ENCODE measurements at regions not wholly inside any gene's neighbourhood (a gene's known extent, or its start where the extent isn't known, plus 50 kb on each side); places are given as distances from the start of the nearest gene placed in this dataset.

- TF ChIP-seq, protein P1, sequence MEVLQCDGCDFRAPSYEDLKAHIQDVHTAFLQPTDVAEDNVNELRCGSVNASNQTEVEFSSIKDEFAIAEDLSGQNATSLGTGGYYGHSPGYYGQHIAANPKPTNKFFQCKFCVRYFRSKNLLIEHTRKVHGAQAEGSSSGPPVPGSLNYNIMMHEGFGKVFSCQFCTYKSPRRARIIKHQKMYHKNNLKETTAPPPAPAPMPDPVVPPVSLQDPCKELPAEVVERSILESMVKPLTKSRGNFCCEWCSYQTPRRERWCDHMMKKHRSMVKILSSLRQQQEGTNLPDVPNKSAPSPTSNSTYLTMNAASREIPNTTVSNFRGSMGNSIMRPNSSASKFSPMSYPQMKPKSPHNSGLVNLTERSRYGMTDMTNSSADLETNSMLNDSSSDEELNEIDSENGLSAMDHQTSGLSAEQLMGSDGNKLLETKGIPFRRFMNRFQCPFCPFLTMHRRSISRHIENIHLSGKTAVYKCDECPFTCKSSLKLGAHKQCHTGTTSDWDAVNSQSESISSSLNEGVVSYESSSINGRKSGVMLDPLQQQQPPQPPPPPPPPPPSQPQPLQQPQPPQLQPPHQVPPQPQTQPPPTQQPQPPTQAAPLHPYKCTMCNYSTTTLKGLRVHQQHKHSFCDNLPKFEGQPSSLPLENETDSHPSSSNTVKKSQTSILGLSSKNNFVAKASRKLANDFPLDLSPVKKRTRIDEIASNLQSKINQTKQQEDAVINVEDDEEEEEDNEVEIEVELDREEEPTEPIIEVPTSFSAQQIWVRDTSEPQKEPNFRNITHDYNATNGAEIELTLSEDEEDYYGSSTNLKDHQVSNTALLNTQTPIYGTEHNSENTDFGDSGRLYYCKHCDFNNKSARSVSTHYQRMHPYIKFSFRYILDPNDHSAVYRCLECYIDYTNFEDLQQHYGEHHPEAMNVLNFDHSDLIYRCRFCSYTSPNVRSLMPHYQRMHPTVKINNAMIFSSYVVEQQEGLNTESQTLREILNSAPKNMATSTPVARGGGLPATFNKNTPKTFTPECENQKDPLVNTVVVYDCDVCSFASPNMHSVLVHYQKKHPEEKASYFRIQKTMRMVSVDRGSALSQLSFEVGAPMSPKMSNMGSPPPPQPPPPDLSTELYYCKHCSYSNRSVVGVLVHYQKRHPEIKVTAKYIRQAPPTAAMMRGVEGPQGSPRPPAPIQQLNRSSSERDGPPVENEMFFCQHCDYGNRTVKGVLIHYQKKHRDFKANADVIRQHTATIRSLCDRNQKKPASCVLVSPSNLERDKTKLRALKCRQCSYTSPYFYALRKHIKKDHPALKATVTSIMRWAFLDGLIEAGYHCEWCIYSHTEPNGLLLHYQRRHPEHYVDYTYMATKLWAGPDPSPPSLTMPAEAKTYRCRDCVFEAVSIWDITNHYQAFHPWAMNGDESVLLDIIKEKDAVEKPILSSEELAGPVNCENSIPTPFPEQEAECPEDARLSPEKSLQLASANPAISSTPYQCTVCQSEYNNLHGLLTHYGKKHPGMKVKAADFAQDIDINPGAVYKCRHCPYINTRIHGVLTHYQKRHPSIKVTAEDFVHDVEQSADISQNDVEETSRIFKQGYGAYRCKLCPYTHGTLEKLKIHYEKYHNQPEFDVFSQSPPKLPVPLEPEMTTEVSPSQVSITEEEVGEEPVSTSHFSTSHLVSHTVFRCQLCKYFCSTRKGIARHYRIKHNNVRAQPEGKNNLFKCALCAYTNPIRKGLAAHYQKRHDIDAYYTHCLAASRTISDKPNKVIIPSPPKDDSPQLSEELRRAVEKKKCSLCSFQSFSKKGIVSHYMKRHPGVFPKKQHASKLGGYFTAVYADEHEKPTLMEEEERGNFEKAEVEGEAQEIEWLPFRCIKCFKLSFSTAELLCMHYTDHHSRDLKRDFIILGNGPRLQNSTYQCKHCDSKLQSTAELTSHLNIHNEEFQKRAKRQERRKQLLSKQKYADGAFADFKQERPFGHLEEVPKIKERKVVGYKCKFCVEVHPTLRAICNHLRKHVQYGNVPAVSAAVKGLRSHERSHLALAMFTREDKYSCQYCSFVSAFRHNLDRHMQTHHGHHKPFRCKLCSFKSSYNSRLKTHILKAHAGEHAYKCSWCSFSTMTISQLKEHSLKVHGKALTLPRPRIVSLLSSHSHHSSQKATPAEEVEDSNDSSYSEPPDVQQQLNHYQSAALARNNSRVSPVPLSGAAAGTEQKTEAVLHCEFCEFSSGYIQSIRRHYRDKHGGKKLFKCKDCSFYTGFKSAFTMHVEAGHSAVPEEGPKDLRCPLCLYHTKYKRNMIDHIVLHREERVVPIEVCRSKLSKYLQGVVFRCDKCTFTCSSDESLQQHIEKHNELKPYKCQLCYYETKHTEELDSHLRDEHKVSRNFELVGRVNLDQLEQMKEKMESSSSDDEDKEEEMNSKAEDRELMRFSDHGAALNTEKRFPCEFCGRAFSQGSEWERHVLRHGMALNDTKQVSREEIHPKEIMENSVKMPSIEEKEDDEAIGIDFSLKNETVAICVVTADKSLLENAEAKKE (CRISPR knock-in tag; IDR thresholded peaks at IDR 0.05), result no peak
- no peak for TF ChIP-seq EZH2 (IDR thresholded peaks at IDR 0.05; ENCODE audit: low read depth, unreplicated experiment)
- TF ChIP-seq ZNF114 (CRISPR knock-in tag; IDR thresholded peaks at IDR 0.05), result no peak
- TF ChIP-seq NANOG (IDR thresholded peaks at IDR 0.05; ENCODE audit: borderline replicate concordance), result no peak
- no peak for TF ChIP-seq CTCF (conservative IDR thresholded peaks at IDR 0.05; ENCODE audit: low read depth in 2 of 2)
- no peak for TF ChIP-seq JUNB (IDR thresholded peaks at IDR 0.05; ENCODE audit: unreplicated experiment)
- no peak for TF ChIP-seq STAT1 (IDR thresholded peaks at IDR 0.05; ENCODE audit: unreplicated experiment)
- no peak for TF ChIP-seq EZH2phosphoT487 (IDR thresholded peaks at IDR 0.05; ENCODE audit: unreplicated experiment)
- TF ChIP-seq, protein P2, sequence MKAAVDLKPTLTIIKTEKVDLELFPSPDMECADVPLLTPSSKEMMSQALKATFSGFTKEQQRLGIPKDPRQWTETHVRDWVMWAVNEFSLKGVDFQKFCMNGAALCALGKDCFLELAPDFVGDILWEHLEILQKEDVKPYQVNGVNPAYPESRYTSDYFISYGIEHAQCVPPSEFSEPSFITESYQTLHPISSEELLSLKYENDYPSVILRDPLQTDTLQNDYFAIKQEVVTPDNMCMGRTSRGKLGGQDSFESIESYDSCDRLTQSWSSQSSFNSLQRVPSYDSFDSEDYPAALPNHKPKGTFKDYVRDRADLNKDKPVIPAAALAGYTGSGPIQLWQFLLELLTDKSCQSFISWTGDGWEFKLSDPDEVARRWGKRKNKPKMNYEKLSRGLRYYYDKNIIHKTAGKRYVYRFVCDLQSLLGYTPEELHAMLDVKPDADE (IDR thresholded peaks at IDR 0.05), result no peak
These were observed 791.4 kb downstream of the BRINP3 start (continued) for GRCh38 chr1:189686288-189686687.

All from GM23338 (cell line).